NCI-H2196 (cell line): ENCODE measurements at regions not wholly inside any gene's neighbourhood (a gene's known extent, or its start where the extent isn't known, plus 50 kb on each side); places are given as distances from the start of the nearest gene placed in this dataset.
A peak's percentile ranks its signal among the peaks of the same experiment; 100 is the strongest.
"Not testable (repeated sequence)": the region's sequence is repeated elsewhere in the genome, so short reads cannot be mapped to it uniquely, and the experiment has no call there.

ENCODE experiments used
- DNase-seq: peaks from one replicate; lab custom pipeline; 2025; ENCODE audit not compliant: unreplicated experiment; lab: John Stamatoyannopoulos, UW

DNA sequence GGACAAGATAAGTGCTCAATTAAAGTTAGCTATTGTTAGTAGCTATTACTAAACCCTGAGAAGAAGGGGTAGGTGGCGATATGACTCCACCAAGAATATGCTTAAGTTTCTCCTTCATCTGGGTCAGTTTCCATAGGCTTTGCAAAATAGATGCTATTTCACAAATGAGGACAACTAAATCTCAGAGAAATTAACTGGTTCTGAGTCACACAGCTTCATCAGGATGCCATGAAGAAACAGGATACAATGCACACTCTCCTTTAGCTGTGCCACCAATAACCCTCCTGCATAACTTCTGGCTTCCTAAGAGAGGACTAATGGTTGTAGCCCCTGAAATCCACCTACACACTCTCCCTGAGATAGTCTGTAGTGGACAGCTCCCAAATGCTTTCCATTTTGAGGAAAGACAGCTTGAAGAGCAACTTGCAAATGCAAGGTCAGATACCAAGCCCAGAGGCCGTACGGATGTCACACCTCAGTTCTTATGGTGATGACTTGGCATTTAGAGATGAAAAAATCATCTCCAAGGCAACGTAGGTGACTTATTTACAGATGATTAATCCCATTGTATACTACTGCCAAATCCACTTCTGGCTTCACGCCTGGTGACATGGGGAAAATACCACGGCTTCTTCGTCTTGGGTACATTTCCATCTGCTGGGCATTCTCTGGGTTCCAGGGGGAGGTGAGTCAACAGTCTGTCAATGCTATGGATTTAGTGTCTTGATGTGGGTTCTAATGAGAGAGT lies 251.4 kb upstream of the IL12B start:
- DNase-seq = peak; percentile 42

DNA sequence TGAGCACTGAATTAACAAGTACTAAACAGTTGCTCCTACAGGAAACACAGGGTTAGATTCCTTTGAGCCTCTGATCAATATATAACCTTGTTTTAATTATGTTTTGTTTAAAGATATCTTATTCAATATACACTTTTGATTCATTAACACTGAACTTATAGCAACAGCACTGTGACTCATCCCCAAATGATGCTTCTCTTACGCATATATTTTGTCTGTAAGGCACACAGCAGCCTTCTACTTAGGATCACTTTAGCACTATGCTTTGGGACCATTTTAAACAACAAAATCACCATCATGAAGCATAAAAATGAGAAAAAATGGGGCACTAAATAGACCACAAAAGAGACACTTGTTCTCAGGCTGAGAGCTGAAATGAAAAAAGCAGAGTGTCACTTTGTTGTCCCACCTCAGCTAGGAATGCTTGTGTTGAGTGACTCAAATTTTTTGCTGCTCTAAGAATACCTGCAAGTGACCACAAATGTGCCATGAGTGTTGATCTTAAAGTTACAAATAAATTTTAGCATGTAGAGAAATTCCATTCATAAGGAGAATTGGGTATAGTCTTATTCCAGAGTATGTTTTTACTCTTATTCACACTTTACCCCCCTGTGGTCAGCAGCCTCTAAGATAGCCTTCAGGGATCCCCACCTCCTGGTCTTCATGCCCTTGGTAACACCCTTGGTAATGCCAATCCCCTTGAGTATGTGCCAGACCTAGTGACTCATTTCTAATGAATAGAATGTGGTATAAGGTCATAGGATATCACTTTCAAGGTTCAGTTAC lies 252.7 kb upstream of the IL12B start:
- DNase-seq = no peak

DNA sequence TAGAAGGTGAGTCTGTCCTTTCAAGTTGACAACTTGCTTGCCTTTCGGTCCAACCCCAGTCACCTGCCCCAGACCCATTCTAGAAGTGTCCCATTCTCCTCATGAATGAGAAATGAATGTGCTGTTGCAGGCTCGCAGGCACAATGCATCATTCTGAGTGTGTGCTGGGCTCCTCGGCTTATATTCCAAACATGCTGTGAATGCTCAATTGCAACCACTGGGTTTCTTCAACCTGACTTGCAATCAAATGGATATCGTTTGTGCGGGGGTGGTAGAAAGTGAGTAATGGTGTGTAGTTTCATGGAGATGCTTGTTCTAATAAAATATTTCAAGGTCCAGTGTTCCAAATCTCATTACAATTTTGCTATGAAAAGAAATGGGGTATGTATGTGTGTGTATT lies 256.6 kb upstream of the IL12B start:
- DNase-seq = no peak

DNA sequence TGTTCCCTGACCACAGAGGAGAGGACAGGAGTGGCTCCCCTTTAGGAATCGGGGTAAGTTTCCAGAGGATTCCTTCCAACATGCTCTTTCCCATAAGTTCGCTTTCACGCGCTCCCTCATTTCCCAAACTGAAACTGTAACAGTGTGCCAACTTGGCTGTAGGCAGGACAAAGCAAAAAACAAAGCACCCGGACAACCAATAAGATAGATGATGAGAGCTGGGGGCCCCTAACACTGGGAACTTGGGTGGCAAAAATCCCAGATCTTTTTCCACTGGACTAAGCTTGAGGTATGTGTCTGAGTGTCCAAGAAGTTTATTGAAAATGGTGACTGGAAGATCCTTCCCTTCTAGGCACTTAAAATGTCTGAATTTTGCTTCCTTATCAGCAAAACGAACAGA lies 258.7 kb upstream of the IL12B start:
- no peak for DNase-seq

DNA sequence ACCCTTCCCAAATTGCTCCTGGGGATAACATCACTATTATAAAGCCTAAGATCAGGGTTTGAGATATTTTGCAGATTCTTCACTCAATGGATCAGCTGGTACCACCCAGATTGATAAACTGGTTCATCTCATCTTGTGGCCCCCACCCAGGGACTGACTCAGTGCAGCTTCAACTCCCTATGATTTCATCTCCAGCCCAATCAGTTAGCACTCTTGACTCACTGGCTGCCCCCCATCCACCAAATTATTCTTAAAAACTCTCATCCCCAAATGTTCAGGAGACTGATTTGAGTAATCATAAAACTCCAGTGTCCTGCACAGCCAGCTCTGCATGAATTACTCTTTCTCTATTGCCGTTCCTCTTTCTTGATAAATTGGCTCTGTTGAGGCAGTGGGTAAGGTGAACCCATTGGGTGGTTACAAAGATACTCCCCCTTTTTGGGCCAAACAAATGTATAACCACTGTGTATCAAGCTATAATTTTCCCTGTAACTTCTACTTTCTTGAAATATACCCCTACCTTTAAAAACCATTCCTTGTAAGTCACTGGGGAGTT lies 263.3 kb upstream of the IL12B start:
- no peak for DNase-seq

DNA sequence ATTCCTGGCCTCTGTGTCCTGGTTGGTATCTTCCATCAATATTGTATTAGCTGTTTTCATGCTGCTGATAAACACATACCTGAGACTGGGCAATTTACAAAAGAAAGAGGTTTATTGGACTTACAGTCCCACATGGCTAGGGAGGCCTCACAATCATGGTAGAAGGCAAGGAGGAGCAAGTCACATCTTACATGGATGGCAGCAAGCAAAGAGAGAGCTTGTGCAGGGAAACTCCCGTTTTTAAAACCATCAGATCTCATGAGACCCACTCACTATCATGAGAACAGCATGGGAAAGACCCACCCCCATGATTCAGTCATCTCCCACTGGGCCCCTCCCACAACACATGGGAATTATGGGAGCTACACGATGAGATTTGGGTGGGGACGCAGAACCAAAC lies 265.3 kb upstream of the IL12B start:
- DNase-seq = not testable (repeated sequence)

DNA sequence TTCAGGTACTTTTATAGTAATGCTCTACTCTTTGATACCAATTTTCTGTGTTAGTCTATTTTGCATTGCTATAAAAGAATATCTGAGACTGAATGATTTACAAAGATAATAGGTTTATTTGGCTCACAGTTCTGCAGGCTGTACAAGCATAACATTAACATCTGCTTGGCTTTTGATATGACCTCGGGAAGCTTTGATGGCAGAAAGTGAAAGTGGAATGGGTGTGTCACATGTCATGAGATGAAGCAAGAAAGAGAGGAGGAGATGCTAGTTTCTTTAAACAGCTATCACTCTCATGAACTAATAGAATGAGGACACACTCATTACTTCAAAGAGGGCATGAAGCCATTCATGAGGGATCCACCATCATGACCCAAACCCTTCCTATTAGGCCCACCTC lies 270.9 kb upstream of the IL12B start:
- DNase-seq = no peak

DNA sequence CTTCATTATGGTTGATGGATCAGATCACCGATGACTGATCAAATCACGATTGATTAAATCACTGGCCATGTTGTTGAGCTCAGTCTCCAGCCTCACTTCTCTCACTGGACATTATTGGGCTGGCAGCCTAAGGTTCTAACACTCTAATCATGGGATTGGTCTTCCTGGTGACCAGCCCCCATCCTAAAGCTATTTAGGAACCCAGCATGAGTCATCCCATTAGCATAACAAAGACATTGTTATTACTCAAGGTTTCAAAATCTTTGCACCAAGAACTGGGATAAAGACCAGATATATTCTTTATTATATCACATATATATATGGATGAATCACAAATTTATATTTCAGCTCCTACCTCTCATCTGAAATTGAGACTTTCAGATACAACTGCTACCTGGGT lies 272.1 kb upstream of the IL12B start:
- DNase-seq = no peak

DNA sequence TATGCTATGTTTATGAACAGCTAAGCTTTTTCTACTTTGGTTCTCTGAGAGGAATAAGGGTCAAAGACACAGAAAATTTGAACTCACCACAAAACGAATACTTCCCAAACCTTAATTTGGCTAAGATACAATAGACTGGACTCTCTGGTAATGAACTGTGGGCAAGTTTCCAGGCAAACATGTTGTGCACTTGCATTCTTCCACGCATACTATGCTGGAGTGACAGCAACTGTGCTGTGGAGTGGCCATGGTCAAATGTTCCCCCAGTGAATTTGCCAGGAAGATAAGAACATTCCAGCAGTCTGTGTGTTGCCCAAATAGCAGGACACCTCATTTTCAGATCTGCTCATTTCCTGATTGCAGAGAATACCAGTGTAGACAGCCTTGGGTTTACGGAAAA lies 275.3 kb upstream of the IL12B start:
- no peak for DNase-seq

DNA sequence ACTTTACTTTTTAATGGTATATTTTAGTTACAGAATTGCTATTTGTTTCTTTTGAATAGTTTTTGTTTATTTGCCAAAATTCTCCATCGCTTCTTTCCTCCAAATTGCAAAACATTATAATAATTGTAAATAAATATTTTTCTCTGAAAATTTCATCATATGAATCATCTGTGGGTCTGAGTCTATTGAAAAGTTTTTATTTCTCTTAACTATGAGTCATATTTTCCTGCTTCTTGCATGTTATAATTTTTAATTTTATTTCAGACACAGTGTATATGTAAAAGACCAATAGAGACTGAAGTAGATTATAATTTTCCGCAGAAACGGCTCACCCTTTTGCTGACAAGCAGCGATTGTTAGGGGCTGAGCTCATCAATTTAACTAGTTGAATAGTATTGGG lies 279.1 kb upstream of the IL12B start:
- DNase-seq = no peak

DNA sequence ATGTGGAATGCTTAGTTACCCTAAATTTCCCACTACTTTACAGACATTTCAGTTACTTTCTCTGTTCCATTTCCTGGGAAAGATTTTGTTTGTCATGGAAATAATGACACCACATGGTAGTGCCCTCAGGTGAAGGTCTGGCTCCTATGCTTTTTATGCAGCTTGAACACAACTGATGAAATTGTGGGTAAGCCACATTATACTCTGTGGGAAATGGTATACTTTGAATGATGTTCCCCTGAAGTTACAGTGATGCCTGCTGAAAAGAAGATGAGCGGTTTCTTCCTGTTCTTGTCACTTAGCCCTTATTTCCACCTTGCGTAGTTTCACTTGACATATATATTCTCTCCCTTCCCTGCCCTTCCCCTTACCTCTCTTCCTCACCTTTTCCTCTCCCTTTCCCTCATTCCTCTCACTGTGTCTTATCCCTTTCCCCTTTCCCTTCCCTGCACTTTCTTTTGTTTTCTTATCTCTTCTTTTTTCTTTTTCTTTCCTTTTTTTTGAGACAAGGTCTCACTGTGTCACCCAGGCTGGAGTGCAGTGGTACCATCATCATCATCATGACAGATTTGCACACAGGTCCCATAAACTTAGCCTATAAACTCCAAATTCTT lies 280.8 kb upstream of the IL12B start:
- DNase-seq = no peak

DNA sequence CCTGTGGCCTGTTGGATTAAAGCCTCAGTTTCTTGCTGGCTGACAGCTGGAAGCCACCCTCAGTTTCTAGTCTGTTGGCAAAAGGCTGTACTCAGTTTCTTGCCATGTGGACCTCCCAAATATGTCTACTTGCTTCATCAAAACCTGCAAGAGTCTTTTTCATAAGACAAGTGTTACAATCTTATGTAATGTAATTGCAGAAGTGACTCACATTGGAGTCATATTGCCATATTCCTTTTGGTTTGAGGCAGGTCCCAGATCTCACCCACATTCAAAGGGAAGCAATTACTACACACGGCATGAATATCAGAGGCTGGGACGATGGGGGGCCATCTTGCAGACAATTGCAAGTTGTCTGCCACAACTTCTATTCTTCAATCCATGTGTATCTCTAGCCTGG lies 286.7 kb upstream of the IL12B start:
- DNase-seq = no peak

DNA sequence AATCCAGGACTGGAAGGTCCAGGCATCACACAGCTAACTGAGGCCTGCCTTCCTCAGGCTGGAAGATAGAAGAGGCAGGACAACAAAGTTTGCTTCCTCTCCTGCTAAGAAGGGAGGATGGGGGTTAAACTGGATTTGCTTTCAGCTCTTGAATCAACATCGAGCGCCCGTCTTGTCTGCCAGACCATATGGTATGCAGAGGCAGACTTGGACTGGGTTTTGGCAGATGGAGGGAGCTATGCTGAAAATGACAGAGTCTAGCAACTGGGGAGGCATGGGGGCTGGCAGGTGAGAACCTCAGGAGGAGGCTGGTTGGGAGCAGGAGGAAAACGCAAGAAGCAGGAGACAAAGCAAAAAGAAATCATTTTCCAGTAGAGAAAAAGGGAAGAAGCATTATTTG lies 289.5 kb upstream of the IL12B start:
- no peak for DNase-seq

DNA sequence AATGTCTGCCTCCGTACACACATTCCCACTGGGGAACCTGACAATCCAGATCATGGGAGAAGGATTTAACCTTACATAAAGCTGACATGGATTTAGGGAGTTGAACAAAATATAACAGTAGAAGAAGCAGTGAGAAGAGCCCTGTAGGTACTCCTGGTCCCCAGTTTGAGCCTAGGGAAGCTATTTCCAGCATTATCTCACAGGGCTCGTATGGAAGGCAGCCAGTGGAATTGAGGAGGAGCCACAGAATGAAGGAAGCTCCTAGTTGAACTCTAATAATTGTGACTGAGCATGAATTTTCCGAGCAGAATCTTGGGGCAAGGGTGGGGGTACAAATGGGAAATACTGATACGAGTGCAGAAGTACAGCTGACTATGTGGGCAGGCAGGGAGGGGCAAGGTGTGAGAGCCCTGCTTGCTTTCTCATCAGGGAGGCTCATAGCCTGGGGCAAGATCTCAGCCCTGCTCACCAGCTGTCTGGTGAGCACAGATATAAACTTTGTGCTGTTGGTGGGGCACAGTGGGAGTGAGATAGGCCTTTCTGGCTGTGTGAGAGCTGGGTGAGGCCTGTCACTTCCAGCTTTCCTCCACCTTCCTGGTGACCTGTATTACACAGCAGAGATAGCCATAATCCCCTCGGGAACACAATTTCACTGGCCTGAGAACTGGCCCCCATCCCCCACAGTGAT lies 290.7 kb upstream of the IL12B start:
- DNase-seq = no peak

DNA sequence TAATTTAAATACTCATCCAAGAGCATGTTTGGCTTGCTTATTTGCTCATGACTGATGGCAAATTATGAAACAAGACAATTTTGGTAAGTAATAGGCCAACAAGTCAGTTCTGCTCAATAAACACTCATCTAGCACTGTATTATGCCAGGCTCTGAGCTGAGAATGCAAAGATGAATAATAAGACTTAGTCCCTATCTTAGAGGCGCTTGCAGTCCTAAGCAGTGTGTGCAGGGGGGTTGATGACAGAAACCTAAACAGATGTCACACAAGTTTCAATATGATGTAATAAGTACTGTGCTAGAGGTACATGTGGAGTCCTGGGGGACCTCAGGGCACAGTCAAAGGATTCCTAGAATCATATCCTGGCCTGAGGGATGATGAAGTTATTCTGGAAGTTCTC lies 287.6 kb upstream of the ADRA1B start:
- no peak for DNase-seq

DNA sequence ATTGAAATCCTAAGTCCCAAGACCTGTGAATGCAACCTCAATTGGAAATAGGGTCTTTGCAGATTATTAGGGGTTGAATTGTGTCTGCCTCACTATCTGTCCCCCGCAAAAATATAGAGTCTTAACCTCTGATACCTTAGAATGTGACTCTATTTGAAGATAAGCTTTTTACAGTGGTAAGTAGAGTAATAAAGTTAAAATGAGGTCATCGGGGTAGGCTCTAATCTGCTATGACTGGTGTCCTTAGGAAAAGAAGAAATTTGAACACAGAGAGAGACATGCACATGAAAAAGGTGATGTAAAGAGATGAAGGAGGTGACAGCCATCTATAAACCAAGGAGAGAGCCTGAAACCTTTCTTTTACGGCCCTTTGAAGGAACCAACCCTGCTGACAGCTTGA lies 287.1 kb upstream of the ADRA1B start:
- DNase-seq = no peak

DNA sequence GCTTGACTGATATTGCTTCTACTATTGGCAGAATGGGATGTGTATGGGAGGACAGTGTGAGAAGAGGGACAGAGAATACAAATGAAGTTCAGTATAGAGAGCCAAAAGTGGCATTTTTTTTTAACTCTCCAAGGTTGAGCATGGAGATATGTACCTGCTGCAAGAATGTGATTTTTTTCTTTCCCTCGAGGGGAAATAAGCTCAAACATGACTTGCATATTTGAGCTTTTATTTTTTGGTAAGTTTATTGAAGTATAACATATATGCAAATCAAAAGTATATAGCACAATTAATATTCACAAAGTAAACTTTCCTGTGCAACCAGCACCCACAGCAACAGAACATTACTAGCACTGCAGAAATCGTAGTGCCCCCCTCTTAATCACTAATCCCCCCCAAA lies 285.7 kb upstream of the ADRA1B start:
- DNase-seq = no peak

DNA sequence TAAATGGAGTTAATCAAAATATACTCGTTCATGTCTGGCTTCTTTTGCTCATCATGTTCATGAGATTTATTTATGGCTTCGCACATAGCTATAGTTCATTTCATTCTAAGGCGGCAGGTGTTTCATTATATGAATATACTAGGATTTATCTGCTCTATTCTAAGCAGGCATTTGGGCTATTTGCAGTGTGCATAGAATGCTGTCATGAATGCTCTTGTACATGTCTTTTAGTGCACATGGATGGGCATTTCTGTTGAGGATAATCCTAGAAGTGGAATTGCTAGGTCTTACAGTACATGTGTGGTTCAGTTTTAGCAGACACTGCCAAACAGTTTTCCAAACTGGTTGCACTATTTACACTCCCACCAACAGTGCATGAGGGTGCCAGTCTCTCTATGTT lies 285.3 kb upstream of the ADRA1B start:
- DNase-seq = no peak

DNA sequence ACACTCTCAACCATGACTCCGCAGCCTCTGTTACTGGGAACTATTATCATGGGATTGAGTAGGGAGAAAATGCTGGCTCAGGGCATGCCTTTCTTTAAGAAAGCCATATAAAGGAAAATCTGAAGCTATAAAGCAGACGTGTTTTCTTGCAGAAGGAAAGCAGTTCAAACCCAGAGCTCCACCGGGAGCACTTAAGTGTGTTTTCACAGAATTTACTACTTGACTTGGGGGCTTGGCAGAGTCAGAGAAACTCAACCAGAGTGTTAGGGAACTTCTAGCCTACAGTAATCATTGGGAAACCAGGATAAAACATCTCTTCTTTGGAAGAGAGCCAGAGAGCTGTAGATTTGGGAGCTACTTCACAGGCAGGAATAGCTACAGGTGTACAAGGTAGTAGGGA lies 283.4 kb upstream of the ADRA1B start:
- no peak for DNase-seq

DNA sequence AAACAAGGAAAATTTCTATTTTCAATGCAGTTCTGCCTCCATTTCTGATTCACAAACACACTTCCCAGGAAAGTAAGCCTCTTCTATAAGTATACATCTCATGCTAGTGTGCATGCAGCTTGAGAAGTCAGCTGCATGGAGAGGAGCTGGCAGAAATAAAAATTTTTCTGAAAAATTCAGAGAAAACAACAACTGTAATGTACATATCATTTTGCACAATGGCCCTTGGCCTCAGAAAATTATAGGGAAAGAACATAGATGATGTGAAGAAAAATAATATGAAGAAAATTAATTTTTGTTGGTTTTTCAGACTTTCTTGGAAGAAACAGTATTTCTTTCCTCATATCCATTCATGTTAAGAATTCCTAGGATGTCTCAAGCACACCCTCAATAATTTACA lies 277.8 kb upstream of the ADRA1B start:
- DNase-seq = no peak

DNA sequence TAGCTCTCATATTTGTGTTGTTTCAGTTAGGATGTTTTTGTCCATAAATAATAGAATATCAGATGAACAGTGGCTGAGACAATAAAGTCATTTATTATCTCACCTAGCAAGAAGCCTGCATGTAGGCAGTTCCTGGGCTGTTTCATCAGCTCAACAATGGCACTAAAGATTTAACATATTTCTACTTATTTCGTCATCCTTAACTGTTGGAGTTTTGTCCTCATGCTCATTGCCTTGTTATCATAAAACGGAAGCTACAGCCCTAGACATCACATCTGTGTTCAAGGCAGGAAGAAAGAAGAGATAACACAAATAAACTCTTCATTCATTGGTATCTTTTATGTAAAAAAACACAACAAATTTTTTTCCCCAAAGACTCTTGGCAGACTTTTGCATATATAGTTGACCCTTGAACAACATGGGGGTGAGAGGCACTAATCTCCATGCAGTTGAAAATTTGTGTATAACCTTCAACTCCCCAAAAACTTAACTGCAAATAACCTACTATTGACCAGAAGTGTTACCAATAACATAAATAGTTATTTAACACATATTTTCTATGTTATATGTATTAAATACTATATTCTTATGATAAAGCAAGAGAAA lies 277.2 kb upstream of the ADRA1B start:
- no peak for DNase-seq
